ENCODE measurements at regions not wholly inside any gene's neighbourhood (a gene's known extent, or its start where the extent isn't known, plus 50 kb on each side); places are given as distances from the start of the nearest gene placed in this dataset.

DNA sequence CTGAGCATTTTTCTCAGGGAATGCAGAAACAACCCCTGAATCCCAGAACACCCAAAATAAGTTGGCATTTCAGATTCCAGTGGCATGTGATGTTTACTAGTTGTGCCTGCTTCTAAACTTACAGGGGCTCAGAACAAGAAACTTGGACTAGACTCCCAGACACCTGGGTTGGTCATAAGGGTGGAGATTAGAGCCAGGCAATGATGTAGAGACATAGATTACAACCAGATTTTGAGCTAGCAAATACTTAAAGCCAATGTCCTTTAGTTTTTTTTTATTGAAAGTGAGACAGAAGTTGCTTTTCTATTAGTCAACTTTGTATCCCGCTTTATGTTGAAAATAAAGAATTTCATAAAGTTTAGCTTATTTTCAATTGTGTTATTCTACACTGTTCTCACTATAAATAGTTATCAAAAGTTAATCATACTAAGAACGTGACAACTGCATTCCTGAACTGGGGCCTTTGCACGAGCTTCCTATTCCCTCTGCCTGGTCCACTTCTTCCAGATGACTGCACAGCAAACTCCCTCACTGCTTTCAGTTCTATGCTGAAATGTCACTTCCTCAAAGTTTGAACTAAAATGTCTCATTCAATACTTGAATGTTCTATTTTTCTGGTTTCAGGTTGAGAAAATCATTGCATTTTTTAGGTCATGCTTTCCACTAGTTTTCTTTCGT lies 224.7 kb upstream of the PPP1R2C start:
- peak overlapping the region; percentile 73 for H3K27ac ChIP-seq (ENCODE audit: low read depth, low read length, poor library complexity, severe bottlenecking)
- intact Hi-C loops (cut with micrococcal nuclease; ENCODE audit: unreplicated experiment) = loop anchor here (5.0 kb wide), 1 partner anchor 45 kb away; no protein-coding TSS in a partner anchor

DNA sequence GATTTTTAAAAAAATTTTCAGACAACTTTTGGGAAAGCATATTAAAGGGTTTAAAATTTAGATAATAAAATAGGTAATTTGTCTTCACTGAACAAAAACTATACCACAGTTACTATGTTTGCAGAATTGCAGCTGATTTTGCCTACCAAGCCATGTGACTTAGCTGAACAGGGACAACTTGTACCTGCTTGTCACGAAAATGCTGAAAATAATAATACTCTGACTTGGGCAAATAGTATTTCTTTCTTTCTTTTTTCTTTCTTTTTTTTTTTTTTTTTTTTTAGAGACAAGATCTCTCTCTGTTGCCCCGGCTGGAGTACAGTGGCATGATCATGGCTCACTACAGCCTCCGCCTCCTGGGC lies 225.2 kb upstream of the PPP1R2C start:
- TF ChIP-seq EZH2phosphoT487 (IDR thresholded peaks at IDR 0.05; ENCODE audit: borderline replicate concordance, low read depth, low read length) = no peak
- TF ChIP-seq, protein P1, sequence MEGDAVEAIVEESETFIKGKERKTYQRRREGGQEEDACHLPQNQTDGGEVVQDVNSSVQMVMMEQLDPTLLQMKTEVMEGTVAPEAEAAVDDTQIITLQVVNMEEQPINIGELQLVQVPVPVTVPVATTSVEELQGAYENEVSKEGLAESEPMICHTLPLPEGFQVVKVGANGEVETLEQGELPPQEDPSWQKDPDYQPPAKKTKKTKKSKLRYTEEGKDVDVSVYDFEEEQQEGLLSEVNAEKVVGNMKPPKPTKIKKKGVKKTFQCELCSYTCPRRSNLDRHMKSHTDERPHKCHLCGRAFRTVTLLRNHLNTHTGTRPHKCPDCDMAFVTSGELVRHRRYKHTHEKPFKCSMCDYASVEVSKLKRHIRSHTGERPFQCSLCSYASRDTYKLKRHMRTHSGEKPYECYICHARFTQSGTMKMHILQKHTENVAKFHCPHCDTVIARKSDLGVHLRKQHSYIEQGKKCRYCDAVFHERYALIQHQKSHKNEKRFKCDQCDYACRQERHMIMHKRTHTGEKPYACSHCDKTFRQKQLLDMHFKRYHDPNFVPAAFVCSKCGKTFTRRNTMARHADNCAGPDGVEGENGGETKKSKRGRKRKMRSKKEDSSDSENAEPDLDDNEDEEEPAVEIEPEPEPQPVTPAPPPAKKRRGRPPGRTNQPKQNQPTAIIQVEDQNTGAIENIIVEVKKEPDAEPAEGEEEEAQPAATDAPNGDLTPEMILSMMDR (conservative IDR thresholded peaks at IDR 0.05; ENCODE audit: low read length) = no peak
- H4K20me1 ChIP-seq (ENCODE audit: insufficient read depth, low read length) = no peaks in the 10 kb centered on the region
- BruUV-seq (replicated peaks) = no TSS peak
- intact Hi-C loops (cut with micrococcal nuclease; ENCODE audit: unreplicated experiment) = loop anchor here (5.0 kb wide), 1 partner anchor 46 kb away; no protein-coding TSS in a partner anchor
- DNase-seq (ENCODE audit: low spot score) = no peak
- no peaks in the 10 kb centered on the region for H3K79me2 ChIP-seq (ENCODE audit: insufficient read depth, low read depth, low read length)
- H3K4me3 ChIP-seq (ENCODE audit: low read depth, low read length, poor library complexity, severe bottlenecking) = no peak overlapping the region
- POLR2A ChIA-PET = interaction anchor here (0.7 to 1.5 kb wide), 8 partner anchors 9 to 117 kb away, joined by 3 to 6 read pairs (median 4); no protein-coding TSS in a partner anchor
- CTCF ChIA-PET (ENCODE audit: unreplicated experiment) = interaction anchor here (0.5 kb wide), 1 partner anchor 706 kb away, joined by 3 read pairs; no protein-coding TSS in a partner anchor
- no peaks in the 10 kb centered on the region for H3K9me3 ChIP-seq (ENCODE audit: low read length)
- peak overlapping the region; percentile 50; the same call in 1 of the 2 replicates for H3K4me2 ChIP-seq (ENCODE audit: low read length)
- peak overlapping the region; percentile 73 for H3K27ac ChIP-seq (ENCODE audit: low read depth, low read length, poor library complexity, severe bottlenecking)
- peak overlapping the region; percentile 87 for H2AFZ ChIP-seq (ENCODE audit: low read length)
- H3K9me2 ChIP-seq (ENCODE audit: insufficient read depth, low read length) = no peaks in the 10 kb centered on the region
- peaks cover 31% of the 10 kb centered on the region for H3K4me1 ChIP-seq (ENCODE audit: insufficient read depth, low read length, poor library complexity, severe bottlenecking)
- H3K36me3 ChIP-seq (ENCODE audit: insufficient read depth, low read length) = 0 out of 2 replicates have a peak, but pooled peaks cover 4% of the 10 kb centered on the region

More for the DNA sequence above, 224.7 kb upstream of the PPP1R2C start:
- peak; percentile 50 for DNase-seq (ENCODE audit: low spot score)
- H3K9me2 ChIP-seq (ENCODE audit: insufficient read depth, low read length) = no peaks in the 10 kb centered on the region
- H3K4me1 ChIP-seq (ENCODE audit: insufficient read depth, low read length, poor library complexity, severe bottlenecking) = peaks cover 31% of the 10 kb centered on the region
- H2AFZ ChIP-seq (ENCODE audit: low read length) = peak overlapping the region; percentile 87
- H4K20me1 ChIP-seq (ENCODE audit: insufficient read depth, low read length) = no peaks in the 10 kb centered on the region
- H3K9me3 ChIP-seq (ENCODE audit: low read length) = no peaks in the 10 kb centered on the region
- no peak overlapping the region for H3K4me3 ChIP-seq (ENCODE audit: low read depth, low read length, poor library complexity, severe bottlenecking)
- POLR2A ChIA-PET = interaction anchor here (0.7 to 1.5 kb wide), 7 partner anchors 9 to 118 kb away, joined by 3 to 6 read pairs (median 4); no protein-coding TSS in a partner anchor
- H3K4me2 ChIP-seq (ENCODE audit: low read length) = peak overlapping the region; percentile 50; the same call in 1 of the 2 replicates
- H3K79me2 ChIP-seq (ENCODE audit: insufficient read depth, low read depth, low read length) = no peaks in the 10 kb centered on the region
- no TSS peak for BruUV-seq (replicated peaks)
- CTCF ChIA-PET (ENCODE audit: unreplicated experiment) = interaction anchor here (0.5 kb wide), 1 partner anchor 706 kb away, joined by 3 read pairs; no protein-coding TSS in a partner anchor
- no peak for TF ChIP-seq EZH2phosphoT487 (IDR thresholded peaks at IDR 0.05; ENCODE audit: borderline replicate concordance, low read depth, low read length)
- TF ChIP-seq, protein P1 (conservative IDR thresholded peaks at IDR 0.05; ENCODE audit: low read length) = no peak
- 0 out of 2 replicates have a peak, but pooled peaks cover 4% of the 10 kb centered on the region for H3K36me3 ChIP-seq (ENCODE audit: insufficient read depth, low read length)
